ENCODE measurements at regions not wholly inside any gene's neighbourhood (a gene's known extent, or its start where the extent isn't known, plus 50 kb on each side); places are given as distances from the start of the nearest gene placed in this dataset.

- H3K27ac Mint-ChIP-seq = no peak overlapping the region
Observed at GRCh38 chr7:113797420-113798010, 121.3 kb downstream of the PPP1R3A start.

GRCh38 chr7:113796557-113796956 lies 122.3 kb downstream of the PPP1R3A start:
- no peaks in the 10 kb centered on the region for H3K36me3 Mint-ChIP-seq (ENCODE audit: low read depth)
- no peaks in the 10 kb centered on the region for H3K9me3 Mint-ChIP-seq
- H3K27ac Mint-ChIP-seq = no peak overlapping the region
- H3K4me3 Mint-ChIP-seq = no peak overlapping the region
- no peaks in the 10 kb centered on the region for H3K4me1 Mint-ChIP-seq (ENCODE audit: low read depth)
- no peaks in the 10 kb centered on the region for H3K27me3 Mint-ChIP-seq (ENCODE audit: low read depth)

More at GRCh38 chr7:113797420-113798010, 121.3 kb downstream of the PPP1R3A start:
- Mint-ChIP-seq H3K9me3 (no peaks in the 10 kb centered on the region), H3K27me3 (ENCODE audit: low read depth) (no peaks in the 10 kb centered on the region), H3K36me3 (ENCODE audit: low read depth) (no peaks in the 10 kb centered on the region), H3K4me1 (ENCODE audit: low read depth) (no peaks in the 10 kb centered on the region), H3K4me3 (no peak overlapping the region)

- Mint-ChIP-seq H3K4me3 (no peak overlapping the region), H3K9me3 (no peaks in the 10 kb centered on the region), H3K27me3 (ENCODE audit: low read depth) (no peaks in the 10 kb centered on the region), H3K4me1 (ENCODE audit: low read depth) (no peaks in the 10 kb centered on the region), H3K36me3 (ENCODE audit: low read depth) (no peaks in the 10 kb centered on the region), H3K27ac (no peak overlapping the region)
Observed at GRCh38 chr7:113794573-113794972, 124.2 kb downstream of the PPP1R3A start.

GRCh38 chr7:113793171-113793570 lies 125.6 kb downstream of the PPP1R3A start:
- H3K27ac Mint-ChIP-seq = no peak overlapping the region
- H3K9me3 Mint-ChIP-seq = no peaks in the 10 kb centered on the region
- no peaks in the 10 kb centered on the region for H3K36me3 Mint-ChIP-seq (ENCODE audit: low read depth)
- no peaks in the 10 kb centered on the region for H3K4me1 Mint-ChIP-seq (ENCODE audit: low read depth)
- H3K4me3 Mint-ChIP-seq = no peak overlapping the region
- no peaks in the 10 kb centered on the region for H3K27me3 Mint-ChIP-seq (ENCODE audit: low read depth)

GRCh38 chr7:113790025-113790424 lies 128.8 kb downstream of the PPP1R3A start:
- no peaks in the 10 kb centered on the region for H3K4me1 Mint-ChIP-seq (ENCODE audit: low read depth)
- H3K9me3 Mint-ChIP-seq = no peaks in the 10 kb centered on the region
- no peak overlapping the region for H3K27ac Mint-ChIP-seq
- no peak overlapping the region for H3K4me3 Mint-ChIP-seq
- H3K27me3 Mint-ChIP-seq (ENCODE audit: low read depth) = no peaks in the 10 kb centered on the region
- no peaks in the 10 kb centered on the region for H3K36me3 Mint-ChIP-seq (ENCODE audit: low read depth)

GRCh38 chr7:113787106-113787505 lies 131.7 kb downstream of the PPP1R3A start:
- Mint-ChIP-seq H3K36me3 (ENCODE audit: low read depth) (no peaks in the 10 kb centered on the region), H3K27me3 (ENCODE audit: low read depth) (no peaks in the 10 kb centered on the region), H3K9me3 (no peaks in the 10 kb centered on the region), H3K4me3 (no peak overlapping the region), H3K27ac (no peak overlapping the region), H3K4me1 (ENCODE audit: low read depth) (no peaks in the 10 kb centered on the region)

GRCh38 chr7:113784956-113785355 lies 133.9 kb downstream of the PPP1R3A start:
- H3K9me3 Mint-ChIP-seq = no peaks in the 10 kb centered on the region
- H3K36me3 Mint-ChIP-seq (ENCODE audit: low read depth) = no peaks in the 10 kb centered on the region
- no peaks in the 10 kb centered on the region for H3K4me1 Mint-ChIP-seq (ENCODE audit: low read depth)
- no peak overlapping the region for H3K27ac Mint-ChIP-seq
- no peak overlapping the region for H3K4me3 Mint-ChIP-seq
- no peaks in the 10 kb centered on the region for H3K27me3 Mint-ChIP-seq (ENCODE audit: low read depth)

- no peaks in the 10 kb centered on the region for H3K4me1 Mint-ChIP-seq (ENCODE audit: low read depth)
- no peak overlapping the region for H3K27ac Mint-ChIP-seq
- no peaks in the 10 kb centered on the region for H3K36me3 Mint-ChIP-seq (ENCODE audit: low read depth)
- no peaks in the 10 kb centered on the region for H3K27me3 Mint-ChIP-seq (ENCODE audit: low read depth)
- no peak overlapping the region for H3K4me3 Mint-ChIP-seq
- no peaks in the 10 kb centered on the region for H3K9me3 Mint-ChIP-seq
Observed at GRCh38 chr7:113784316-113784715, 134.5 kb downstream of the PPP1R3A start.

- Mint-ChIP-seq H3K4me1 (ENCODE audit: low read depth) (no peaks in the 10 kb centered on the region), H3K4me3 (no peak overlapping the region), H3K27me3 (ENCODE audit: low read depth) (no peaks in the 10 kb centered on the region), H3K27ac (no peak overlapping the region), H3K9me3 (no peaks in the 10 kb centered on the region), H3K36me3 (ENCODE audit: low read depth) (no peaks in the 10 kb centered on the region)
Observed at GRCh38 chr7:113783403-113783802, 135.4 kb downstream of the PPP1R3A start.

- no peaks in the 10 kb centered on the region for H3K9me3 Mint-ChIP-seq
- no peak overlapping the region for H3K27ac Mint-ChIP-seq
- H3K27me3 Mint-ChIP-seq (ENCODE audit: low read depth) = no peaks in the 10 kb centered on the region
- H3K36me3 Mint-ChIP-seq (ENCODE audit: low read depth) = no peaks in the 10 kb centered on the region
- H3K4me3 Mint-ChIP-seq = no peak overlapping the region
- no peaks in the 10 kb centered on the region for H3K4me1 Mint-ChIP-seq (ENCODE audit: low read depth)
Observed at GRCh38 chr7:113775804-113776203, 143.0 kb downstream of the PPP1R3A start.

- no peak overlapping the region for H3K27ac Mint-ChIP-seq
- H3K27me3 Mint-ChIP-seq (ENCODE audit: low read depth) = no peaks in the 10 kb centered on the region
- H3K4me1 Mint-ChIP-seq (ENCODE audit: low read depth) = no peaks in the 10 kb centered on the region
- no peaks in the 10 kb centered on the region for H3K9me3 Mint-ChIP-seq
- H3K4me3 Mint-ChIP-seq = no peak overlapping the region
- H3K36me3 Mint-ChIP-seq (ENCODE audit: low read depth) = no peaks in the 10 kb centered on the region
Observed at GRCh38 chr7:113775401-113775800, 143.4 kb downstream of the PPP1R3A start.

- Mint-ChIP-seq H3K9me3 (no peaks in the 10 kb centered on the region), H3K27me3 (ENCODE audit: low read depth) (no peaks in the 10 kb centered on the region), H3K4me3 (no peak overlapping the region), H3K27ac (no peak overlapping the region), H3K4me1 (ENCODE audit: low read depth) (no peaks in the 10 kb centered on the region), H3K36me3 (ENCODE audit: low read depth) (no peaks in the 10 kb centered on the region)
Observed at GRCh38 chr7:113774182-113774807, 144.5 kb downstream of the PPP1R3A start.

GRCh38 chr7:113770146-113770738 lies 148.6 kb downstream of the PPP1R3A start:
- H3K9me3 Mint-ChIP-seq = no peaks in the 10 kb centered on the region

GRCh38 chr7:113768387-113768786 lies 150.4 kb downstream of the PPP1R3A start:
- no peak overlapping the region for H3K4me3 Mint-ChIP-seq
- no peaks in the 10 kb centered on the region for H3K9me3 Mint-ChIP-seq
- no peaks in the 10 kb centered on the region for H3K27me3 Mint-ChIP-seq (ENCODE audit: low read depth)
- H3K27ac Mint-ChIP-seq = no peak overlapping the region
- H3K4me1 Mint-ChIP-seq (ENCODE audit: low read depth) = no peaks in the 10 kb centered on the region
- H3K36me3 Mint-ChIP-seq (ENCODE audit: low read depth) = no peaks in the 10 kb centered on the region

More at GRCh38 chr7:113770146-113770738, 148.6 kb downstream of the PPP1R3A start:
- Mint-ChIP-seq H3K4me1 (ENCODE audit: low read depth) (no peaks in the 10 kb centered on the region), H3K27ac (no peak overlapping the region), H3K36me3 (ENCODE audit: low read depth) (no peaks in the 10 kb centered on the region), H3K4me3 (no peak overlapping the region), H3K27me3 (ENCODE audit: low read depth) (no peaks in the 10 kb centered on the region)

- H3K4me3 Mint-ChIP-seq = no peak overlapping the region
- H3K27ac Mint-ChIP-seq = no peak overlapping the region
- no peaks in the 10 kb centered on the region for H3K9me3 Mint-ChIP-seq
- no peaks in the 10 kb centered on the region for H3K36me3 Mint-ChIP-seq (ENCODE audit: low read depth)
- no peaks in the 10 kb centered on the region for H3K27me3 Mint-ChIP-seq (ENCODE audit: low read depth)
- H3K4me1 Mint-ChIP-seq (ENCODE audit: low read depth) = no peaks in the 10 kb centered on the region
Observed at GRCh38 chr7:113764401-113765035, 154.3 kb downstream of the PPP1R3A start.

All from T-helper 1 cell treated with Interleukin-12 subunit alpha and Interleukin-12 subunit beta and Interleukin-4 antibody, amounts not matched to agents 30 μg/mL and 1 μg/mL, for 36 hours (primary cell).